AG04449 (cell line): ENCODE measurements at regions not wholly inside any gene's neighbourhood (a gene's known extent, or its start where the extent isn't known, plus 50 kb on each side); places are given as distances from the start of the nearest gene placed in this dataset.
"Not testable (repeated sequence)": the region's sequence is repeated elsewhere in the genome, so short reads cannot be mapped to it uniquely, and the experiment has no call there.

Source experiments
- CTCF ChIA-PET: fragments of 350-600 bp; formaldehyde crosslinking; extraction: SDS; loops from one replicate; lab custom pipeline; 2021; ENCODE audit warnings: antibody characterized with exemption; lab: Yijun Ruan, JAX
- POLR2A ChIA-PET: fragments of 400-600, 350-600 bp; formaldehyde crosslinking; extraction: SDS; loops from one replicate; lab custom pipeline; 2020; ENCODE audit warnings: antibody characterized with exemption, inconsistent platforms; lab: Yijun Ruan, JAX
- DNase-seq: peaks from one replicate; pipeline ENCODE4 v3.0.0-alpha.2; 2010; ENCODE audit warnings: low read depth, low spot score
- H3K4me3 ChIP-seq: 2 replicates; pipeline ENCODE4 v1.5.1; 2011; ENCODE audit warnings: low read depth, mild to moderate bottlenecking, control low read depth, low read length
- CTCF ChIP-seq: IDR thresholded peaks from one replicate; pipeline ENCODE4 v1.5.1; 2011; ENCODE audit warnings: mild to moderate bottlenecking, moderate library complexity, low read length, control low read depth, inconsistent platforms; ENCODE audit not compliant: insufficient read depth; ENCODE audit errors: missing control alignments

- ChIA-PET CTCF (no interaction called here), POLR2A (no interaction called here)
- no peak for DNase-seq
- no peak for TF ChIP-seq CTCF
- no peak overlapping the region for H3K4me3 ChIP-seq
These were observed 119.0 kb upstream of the PPP1R26 start for GRCh38 chr9:135360617-135361016.

- POLR2A ChIA-PET, CTCF ChIA-PET, H3K4me3 ChIP-seq, DNase-seq: not testable (repeated sequence)
These were observed 117.9 kb upstream of the PPP1R26 start for GRCh38 chr9:135361668-135362067.

DNA sequence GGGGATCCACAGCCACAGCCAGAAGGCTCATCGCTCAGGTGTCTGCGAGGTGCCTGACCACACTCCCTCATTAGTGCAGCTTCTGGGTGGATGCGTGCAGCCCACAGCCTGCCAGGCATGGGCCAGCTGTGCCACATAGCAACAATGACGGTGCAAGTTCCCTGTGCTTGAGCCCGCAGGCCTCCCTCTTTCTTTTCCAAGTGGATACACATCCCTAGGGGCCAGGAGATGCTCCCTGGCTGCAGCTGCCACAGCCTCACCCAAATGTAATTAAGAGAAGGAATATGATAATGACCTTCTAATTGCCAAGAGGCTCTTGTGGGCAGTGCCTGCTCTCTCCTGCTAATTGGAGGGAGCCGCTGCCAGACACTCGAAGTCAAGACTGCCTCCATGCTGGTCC is 116.0 kb upstream of the PPP1R26 start:
- no peak for TF ChIP-seq CTCF
- H3K4me3 ChIP-seq = no peak overlapping the region
- DNase-seq = no peak
- ChIA-PET CTCF (interaction anchor here (1.0 kb wide), 1 partner anchor 49 kb away, joined by 3 read pairs; no protein-coding TSS in a partner anchor), POLR2A (no interaction called here)

GRCh38 chr9:135365013-135365768 is 114.4 kb upstream of the PPP1R26 start:
- DNase-seq = no peak
- no peak overlapping the region for H3K4me3 ChIP-seq
- TF ChIP-seq CTCF = no peak
- CTCF ChIA-PET = interaction anchor here (1.1 kb wide), 1 partner anchor 11 kb away, joined by 3 read pairs; no protein-coding TSS in a partner anchor
- POLR2A ChIA-PET = no interaction called here

DNA sequence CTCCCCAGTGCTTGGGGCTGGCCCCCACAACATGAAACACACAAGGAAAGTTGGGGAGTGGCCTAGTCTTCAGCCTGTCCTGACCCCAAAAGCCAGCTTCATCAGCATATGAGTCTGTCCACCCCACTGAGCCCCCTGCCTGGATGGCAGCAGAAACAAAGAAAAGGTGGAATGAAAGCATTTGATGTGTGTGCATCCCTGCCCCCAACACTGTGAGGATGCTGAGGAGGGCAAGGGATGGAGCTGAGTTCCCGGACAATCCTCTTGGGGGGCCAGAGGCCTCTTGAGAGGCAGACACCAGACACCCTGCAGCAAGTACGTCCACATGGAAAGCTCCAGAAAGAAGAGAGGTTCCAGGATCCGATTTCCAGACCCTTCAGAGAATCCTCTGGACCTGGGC is 113.5 kb upstream of the PPP1R26 start:
- H3K4me3 ChIP-seq = no peak overlapping the region
- no peak for TF ChIP-seq CTCF
- DNase-seq = no peak
- CTCF ChIA-PET = no interaction called here
- POLR2A ChIA-PET = no interaction called here

DNA sequence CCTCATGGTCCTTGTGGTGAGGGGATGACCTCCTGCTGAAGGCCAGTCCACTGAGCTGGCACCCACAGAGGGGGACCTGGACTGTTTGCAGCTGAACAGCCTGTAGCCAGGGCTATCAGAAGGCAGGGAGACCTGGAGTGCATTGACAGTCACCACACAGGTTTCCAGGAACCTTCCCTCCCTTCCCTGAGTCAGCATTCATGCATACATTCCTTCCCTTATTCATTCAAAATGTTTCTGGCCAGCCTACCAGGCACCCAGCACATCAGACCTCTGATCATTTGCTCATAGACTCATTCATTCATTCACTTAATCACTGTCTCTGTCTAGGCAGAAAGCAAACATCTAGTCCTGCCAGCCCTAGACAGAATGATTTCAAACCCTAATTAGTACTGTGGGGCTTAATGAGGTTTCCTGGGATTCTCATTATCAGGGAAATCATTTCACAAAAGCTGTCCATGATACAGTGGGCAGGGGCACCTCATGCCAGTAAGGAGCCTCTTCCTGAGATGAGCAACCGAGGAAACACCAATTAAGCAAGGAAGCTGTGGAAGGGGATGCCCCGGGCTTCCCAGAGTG is 110.1 kb upstream of the PPP1R26 start:
- ChIA-PET CTCF (no interaction called here), POLR2A (no interaction called here)
- no peak for DNase-seq
- no peak overlapping the region for H3K4me3 ChIP-seq
- TF ChIP-seq CTCF = no peak
